Ovary (tissue), 7 donors: ENCODE measurements at regions not wholly inside any gene's neighbourhood (a gene's known extent, or its start where the extent isn't known, plus 50 kb on each side); places are given as distances from the start of the nearest gene placed in this dataset.

Experiments used
- DNase-seq, 5 donors: peaks; one replicate each; pipeline ENCODE4 v3.0.0-alpha.2; 2019 to 2020
- H3K27ac ChIP-seq, 2 donors: fragments of 200-600 bp; one replicate each; pipeline versions ENCODE4 v1.5.1 to v1.8.0; 2019 to 2022
- H3K27me3 ChIP-seq: fragments of 200-600 bp; one replicate; pipeline ENCODE4 v1.8.0; 2022
- H3K36me3 ChIP-seq: fragments of 200-600 bp; sonication (generic); one replicate; pipeline ENCODE4 v1.5.1; 2019
- H3K4me1 ChIP-seq: one replicate; pipeline ENCODE4 v1.8.1; 2013; ENCODE audit warnings: mild to moderate bottlenecking, moderate library complexity; ENCODE audit not compliant: insufficient read depth
- H3K4me3 ChIP-seq: fragments of 200-600 bp; sonication (generic); one replicate; pipeline ENCODE4 v1.5.1; 2017
- H3K9me3 ChIP-seq, 2 donors: fragments of 200-600 bp in 1 of 2; sonication (generic) in 1 of 2; one replicate each; pipeline versions ENCODE4 v1.5.1 to v1.8.1; 2013 to 2019; ENCODE audit warnings: mild to moderate bottlenecking in 1 of 2, moderate library complexity in 1 of 2
- EP300 ChIP-seq: sonication (generic); formaldehyde crosslinking; IDR thresholded peaks from one replicate; pipeline ENCODE4 v1.6.1; 2017; ENCODE audit warnings: antibody characterized with exemption
- POLR2A ChIP-seq: fragments of 450-650 bp; IDR thresholded peaks from one replicate; pipeline ENCODE4 v1.6.1; 2017; ENCODE audit warnings: antibody characterized with exemption, mild to moderate bottlenecking, moderate library complexity
- WGBS, 3 donors: extraction: QIAGEN DNeasy Blood & Tissue Kit in 1 of 3; methylation state at CpG; one replicate each; pipeline versions ENCODE4 v1.1.5 to v1.1.7; 2013 to 2017; 5-methylcytosine and 5-hydroxymethylcytosine counted together
- intact Hi-C, 4 donors: fragments of 100-400 bp; cut with DNase I; formaldehyde crosslinking; loops; one replicate each; pipeline versions ENCODE4 v1.11.0 to v1.15.1; 2022 to 2023
- TF ChIP-seq, protein P1 (sequence below), 3 donors: fragments of 450-650 bp in 2 of 3; fragments of 200-600 bp in 1 of 3; IDR thresholded peaks; one replicate each; pipeline versions ENCODE4 v1.5.1 to v1.8.0; 2016 to 2022; ENCODE audit warnings: antibody characterized with exemption in 3 of 3, mild to moderate bottlenecking in 1 of 3
- donor health status: DM: no; HTN: no; CAD: no; lungs with moderate emphysema.
- donor health status: DM: no; HTN: no; CAD: no.
- donor health status: Bipolar disorder and iron deficiency.
- donor health status: DM: no; HTN: no; CAD: no.
- donor health status: DM: yes; HTN: yes; CAD: no.

- no peaks in the 10 kb centered on the region for H3K36me3 ChIP-seq
- WGBS, 3 donors, result 14 to 41% (median 35%) methylated on average over 3 of the region's 3 CpGs
- H3K27me3 ChIP-seq, result no peaks in the 10 kb centered on the region
- H3K4me3 ChIP-seq, result no peak overlapping the region
- no peaks in the 10 kb centered on the region for H3K9me3 ChIP-seq
- intact Hi-C loops, result no loop called here
- no peak for DNase-seq
- TF ChIP-seq, protein P1, sequence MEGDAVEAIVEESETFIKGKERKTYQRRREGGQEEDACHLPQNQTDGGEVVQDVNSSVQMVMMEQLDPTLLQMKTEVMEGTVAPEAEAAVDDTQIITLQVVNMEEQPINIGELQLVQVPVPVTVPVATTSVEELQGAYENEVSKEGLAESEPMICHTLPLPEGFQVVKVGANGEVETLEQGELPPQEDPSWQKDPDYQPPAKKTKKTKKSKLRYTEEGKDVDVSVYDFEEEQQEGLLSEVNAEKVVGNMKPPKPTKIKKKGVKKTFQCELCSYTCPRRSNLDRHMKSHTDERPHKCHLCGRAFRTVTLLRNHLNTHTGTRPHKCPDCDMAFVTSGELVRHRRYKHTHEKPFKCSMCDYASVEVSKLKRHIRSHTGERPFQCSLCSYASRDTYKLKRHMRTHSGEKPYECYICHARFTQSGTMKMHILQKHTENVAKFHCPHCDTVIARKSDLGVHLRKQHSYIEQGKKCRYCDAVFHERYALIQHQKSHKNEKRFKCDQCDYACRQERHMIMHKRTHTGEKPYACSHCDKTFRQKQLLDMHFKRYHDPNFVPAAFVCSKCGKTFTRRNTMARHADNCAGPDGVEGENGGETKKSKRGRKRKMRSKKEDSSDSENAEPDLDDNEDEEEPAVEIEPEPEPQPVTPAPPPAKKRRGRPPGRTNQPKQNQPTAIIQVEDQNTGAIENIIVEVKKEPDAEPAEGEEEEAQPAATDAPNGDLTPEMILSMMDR (IDR thresholded peaks at IDR 0.05), result no peak
- H3K4me1 ChIP-seq, result no peaks in the 10 kb centered on the region
- H3K27ac ChIP-seq, result no peak overlapping the region
These were observed 701.6 kb downstream of the MTRR start for GRCh38 chr5:8570528-8570927.

GRCh38 chr5:8576178-8576577 lies 707.2 kb downstream of the MTRR start:
- no peaks in the 10 kb centered on the region for H3K4me1 ChIP-seq
- no peaks in the 10 kb centered on the region for H3K36me3 ChIP-seq
- H3K9me3 ChIP-seq, result no peaks in the 10 kb centered on the region
- WGBS, 3 donors, result 58 to 75% (median 74%) methylated on average over 10 of the region's 10 CpGs
- TF ChIP-seq, protein P1 (IDR thresholded peaks at IDR 0.05), result no peak
- TF ChIP-seq POLR2A (no peak), EP300 (no peak)
- no peak overlapping the region for H3K4me3 ChIP-seq
- intact Hi-C loops, result no loop called here
- no peak overlapping the region for H3K27ac ChIP-seq
- H3K27me3 ChIP-seq, result no peaks in the 10 kb centered on the region
- no peak for DNase-seq

DNA sequence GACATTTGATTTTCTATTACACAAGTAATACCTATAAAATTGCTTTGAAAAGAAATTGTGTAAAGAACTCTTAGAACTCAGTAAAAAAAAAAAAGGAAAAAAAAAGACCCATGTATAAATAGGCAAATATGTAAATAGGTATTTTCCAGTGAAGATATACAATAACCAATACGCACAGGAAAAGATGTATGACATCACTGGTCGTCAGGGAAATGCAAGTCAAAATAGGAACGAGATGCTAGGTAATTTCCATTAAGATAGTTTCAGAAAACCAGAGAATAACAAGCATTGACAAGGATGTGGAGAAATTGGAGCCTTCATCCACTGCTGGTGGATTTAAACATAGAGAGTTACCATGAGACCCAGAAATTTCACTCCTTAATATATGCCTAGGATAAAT lies 708.8 kb downstream of the MTRR start:
- H3K36me3 ChIP-seq, result no peaks in the 10 kb centered on the region
- H3K27me3 ChIP-seq, result no peaks in the 10 kb centered on the region
- no peaks in the 10 kb centered on the region for H3K4me1 ChIP-seq
- no peak overlapping the region for H3K27ac ChIP-seq
- DNase-seq, result no peak
- WGBS, 3 donors, result 64 to 74% (median 67%) methylated on average over 3 of the region's 3 CpGs
- no peak overlapping the region for H3K4me3 ChIP-seq
- TF ChIP-seq POLR2A (no peak), EP300 (no peak)
- intact Hi-C loops, result no loop called here
- H3K9me3 ChIP-seq, result no peaks in the 10 kb centered on the region

DNA sequence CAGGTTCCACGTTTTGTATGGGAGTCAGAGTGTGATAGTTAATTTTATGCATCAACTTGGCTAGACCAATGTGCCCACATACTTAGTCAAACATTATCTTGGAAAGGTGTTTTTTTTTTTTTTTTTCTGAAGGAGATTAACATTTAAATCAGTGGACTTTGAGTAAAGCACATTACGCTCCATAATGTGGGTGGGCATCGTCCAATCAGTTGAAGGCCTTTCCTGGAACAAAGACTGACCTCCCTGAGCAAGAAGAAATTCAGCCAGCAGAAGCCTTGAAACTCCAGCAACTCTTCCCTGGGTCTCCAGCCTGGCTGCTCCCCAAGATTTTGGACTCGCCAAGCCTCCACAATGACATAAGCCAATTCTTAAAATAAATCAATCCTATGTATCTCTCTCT lies 711.4 kb downstream of the MTRR start:
- 46 to 62% (median 56%) methylated on average over 4 of the region's 4 CpGs for WGBS, 3 donors
- TF ChIP-seq, protein P1 (IDR thresholded peaks at IDR 0.05), result no peak
- no peak for TF ChIP-seq EP300
- Histone ChIP-seq H3K4me1 (no peaks in the 10 kb centered on the region), H3K9me3 (no peaks in the 10 kb centered on the region), H3K4me3 (no peak overlapping the region), H3K27ac (no peak overlapping the region), H3K36me3 (no peaks in the 10 kb centered on the region), H3K27me3 (no peaks in the 10 kb centered on the region)
- DNase-seq, result no peak
- intact Hi-C loops, result no loop called here

DNA sequence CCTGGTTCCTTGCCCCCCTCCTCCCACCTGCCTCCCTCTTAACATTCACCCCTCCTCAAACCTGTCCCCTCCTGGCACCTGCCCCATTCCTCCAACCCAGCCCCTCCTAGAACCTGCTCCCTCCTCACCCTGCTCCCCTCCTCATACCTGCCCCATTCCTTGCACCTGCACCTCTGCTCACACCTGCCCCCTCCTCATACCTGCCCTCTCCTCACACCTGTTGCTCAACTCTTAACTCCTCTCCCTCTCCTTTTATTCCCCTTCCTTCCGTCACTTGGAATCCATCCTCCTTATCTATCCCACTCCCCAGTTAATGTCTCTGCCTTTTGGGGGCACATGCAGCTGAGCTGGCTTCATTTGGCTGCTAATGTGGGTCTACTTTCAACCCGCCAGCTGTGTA lies 712.1 kb downstream of the MTRR start:
- Histone ChIP-seq H3K36me3 (no peaks in the 10 kb centered on the region), H3K9me3 (no peaks in the 10 kb centered on the region), H3K27ac (no peak overlapping the region), H3K4me1 (no peaks in the 10 kb centered on the region), H3K27me3 (no peaks in the 10 kb centered on the region), H3K4me3 (no peak overlapping the region)
- intact Hi-C loops, result no loop called here
- TF ChIP-seq EP300 (no peak), POLR2A (no peak)
- TF ChIP-seq, protein P1 (IDR thresholded peaks at IDR 0.05), result no peak
- DNase-seq, result no peak
- 80 to 84% (median 82%) methylated on average over 2 of the region's 2 CpGs for WGBS, 3 donors
